ENCODE measurements at regions not wholly inside any gene's neighbourhood (a gene's known extent, or its start where the extent isn't known, plus 50 kb on each side); places are given as distances from the start of the nearest gene placed in this dataset.

- H3K27ac Mint-ChIP-seq: no peak overlapping the region
Measured at GRCh38 chr11:8335683-8336082, 72.0 kb upstream of the LMO1 start.

DNA sequence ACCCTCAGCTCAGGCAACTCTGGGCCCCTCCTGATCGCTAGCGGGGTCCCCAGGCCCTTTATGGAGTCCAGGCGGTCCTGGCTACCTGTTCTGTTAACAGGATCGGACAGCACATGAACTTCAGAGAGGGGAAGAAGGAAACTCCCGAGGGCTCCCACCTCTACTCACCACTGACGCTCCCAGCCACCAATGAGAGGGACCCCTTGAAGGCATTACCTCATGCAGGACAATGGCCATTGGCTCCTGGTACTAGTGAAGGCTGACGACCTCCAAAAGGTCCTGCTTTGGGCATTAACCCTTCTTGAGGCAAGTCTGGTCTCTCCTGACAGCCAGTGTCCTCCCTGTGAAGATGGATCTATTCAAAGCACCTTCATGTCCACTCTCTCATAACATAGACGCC, 71.5 kb upstream of the LMO1 start:
- TF ChIP-seq CTCF (IDR thresholded peaks at IDR 0.05): no peak
- Mint-ChIP-seq H3K9me3 (no peaks in the 10 kb centered on the region), H3K27ac (no peak overlapping the region), H3K27me3 (ENCODE audit: insufficient read depth) (peaks cover 13% of the 10 kb centered on the region), H3K4me1 (ENCODE audit: low read depth) (0 out of 2 replicates have a peak, but pooled peaks cover 5% of the 10 kb centered on the region), H3K4me3 (no peak overlapping the region), H3K36me3 (ENCODE audit: low read depth) (no peaks in the 10 kb centered on the region)
- no peak for DNase-seq

More at GRCh38 chr11:8335683-8336082, 72.0 kb upstream of the LMO1 start:
- no peak for DNase-seq
- no peak overlapping the region for H3K4me3 Mint-ChIP-seq
- H3K27me3 Mint-ChIP-seq (ENCODE audit: insufficient read depth): peaks cover 13% of the 10 kb centered on the region
- no peaks in the 10 kb centered on the region for H3K9me3 Mint-ChIP-seq
- 0 out of 2 replicates have a peak, but pooled peaks cover 5% of the 10 kb centered on the region for H3K4me1 Mint-ChIP-seq (ENCODE audit: low read depth)
- no peak for TF ChIP-seq CTCF (IDR thresholded peaks at IDR 0.05)
- H3K36me3 Mint-ChIP-seq (ENCODE audit: low read depth): no peaks in the 10 kb centered on the region

GRCh38 chr11:8333811-8334401, 70.2 kb upstream of the LMO1 start:
- Mint-ChIP-seq H3K36me3 (ENCODE audit: low read depth) (no peaks in the 10 kb centered on the region), H3K4me1 (ENCODE audit: low read depth) (0 out of 2 replicates have a peak, but pooled peaks cover 5% of the 10 kb centered on the region), H3K9me3 (no peaks in the 10 kb centered on the region)

DNA sequence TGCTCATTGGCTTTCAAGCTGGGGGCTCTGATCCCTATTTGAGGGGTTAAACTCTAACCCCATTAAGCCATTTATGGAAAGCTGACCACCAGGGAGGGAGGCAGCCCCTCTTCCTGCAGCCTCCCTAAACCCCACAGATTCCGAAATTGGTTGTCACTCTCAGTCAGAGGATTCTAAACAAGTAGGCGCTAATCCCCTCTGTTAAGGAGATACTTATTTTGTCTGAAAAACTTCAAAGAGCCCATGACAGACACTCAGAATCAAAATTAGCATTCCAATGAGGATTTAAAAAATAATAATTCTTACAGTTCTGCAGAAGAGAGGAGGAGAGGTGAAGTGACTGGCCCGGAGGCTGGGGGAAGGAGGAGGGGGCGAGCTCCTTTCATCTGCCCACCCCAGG, 69.7 kb upstream of the LMO1 start:
- Mint-ChIP-seq H3K4me1 (ENCODE audit: low read depth) (0 out of 2 replicates have a peak, but pooled peaks cover 5% of the 10 kb centered on the region), H3K4me3 (no peak overlapping the region), H3K36me3 (ENCODE audit: low read depth) (no peaks in the 10 kb centered on the region), H3K9me3 (no peaks in the 10 kb centered on the region), H3K27me3 (ENCODE audit: insufficient read depth) (peaks cover 10% of the 10 kb centered on the region), H3K27ac (no peak overlapping the region)
- no peak for TF ChIP-seq CTCF (IDR thresholded peaks at IDR 0.05)
- DNase-seq: no peak

More at GRCh38 chr11:8333811-8334401, 70.2 kb upstream of the LMO1 start:
- TF ChIP-seq CTCF (IDR thresholded peaks at IDR 0.05): no peak
- Mint-ChIP-seq H3K27me3 (ENCODE audit: insufficient read depth) (peaks cover 12% of the 10 kb centered on the region), H3K27ac (no peak overlapping the region), H3K4me3 (no peak overlapping the region)
- no peak for DNase-seq

DNA sequence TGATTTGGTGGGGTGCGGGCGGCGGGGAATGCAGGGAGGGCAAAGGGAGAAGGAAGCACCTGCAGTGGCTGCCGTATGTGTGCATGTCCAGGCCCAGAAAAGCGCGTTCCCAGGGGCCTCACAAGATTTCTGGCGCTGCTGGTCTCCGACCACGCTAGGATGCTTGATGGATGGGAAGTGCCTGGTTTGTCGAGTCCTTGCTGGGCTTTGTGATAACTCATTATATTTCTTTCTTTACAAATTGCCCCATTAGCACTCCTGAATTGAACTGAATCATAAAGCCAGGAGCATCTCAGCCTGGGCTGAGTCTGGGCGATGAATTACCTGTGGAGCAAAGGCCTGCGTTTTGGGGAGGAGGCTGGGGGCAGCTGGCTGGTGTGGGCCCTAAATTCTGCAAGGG, 69.2 kb upstream of the LMO1 start:
- 0 out of 2 replicates have a peak, but pooled peaks cover 5% of the 10 kb centered on the region for H3K4me1 Mint-ChIP-seq (ENCODE audit: low read depth)
- no peak overlapping the region for H3K27ac Mint-ChIP-seq
- no peaks in the 10 kb centered on the region for H3K36me3 Mint-ChIP-seq (ENCODE audit: low read depth)
- peaks cover 10% of the 10 kb centered on the region for H3K27me3 Mint-ChIP-seq (ENCODE audit: insufficient read depth)
- no peak for DNase-seq
- H3K9me3 Mint-ChIP-seq: no peaks in the 10 kb centered on the region
- no peak overlapping the region for H3K4me3 Mint-ChIP-seq
- no peak for TF ChIP-seq CTCF (IDR thresholded peaks at IDR 0.05)
